ENCODE measurements at regions not wholly inside any gene's neighbourhood (a gene's known extent, or its start where the extent isn't known, plus 50 kb on each side); places are given as distances from the start of the nearest gene placed in this dataset.

GRCh38 chr14:46087604-46088003, 564.0 kb downstream of the RPL10L start:
- TF ChIP-seq FOXP2 (optimal IDR thresholded peaks at IDR 0.05; ENCODE audit: control extremely low read depth, extremely low read length, insufficient read depth) = no peak
- TF ChIP-seq POLR2AphosphoS5 (IDR thresholded peaks at IDR 0.05; ENCODE audit: borderline replicate concordance, low read depth, low read length) = no peak
- no peak for TF ChIP-seq EZH2 (IDR thresholded peaks at IDR 0.05)
